Tibial nerve (tissue), 4 donors: ENCODE measurements at regions not wholly inside any gene's neighbourhood (a gene's known extent, or its start where the extent isn't known, plus 50 kb on each side); places are given as distances from the start of the nearest gene placed in this dataset.

ENCODE experiments used
- EP300 ChIP-seq, 2 donors: sonication (generic); formaldehyde crosslinking; IDR thresholded peaks; one replicate each; pipeline ENCODE4 v1.6.1; 2017; ENCODE audit warnings: antibody characterized with exemption in 2 of 2, mild to moderate bottlenecking in 1 of 2
- POLR2A ChIP-seq, 2 donors: fragments of 450-650 bp; IDR thresholded peaks; one replicate each; pipeline ENCODE4 v1.6.1; 2017; ENCODE audit warnings: antibody characterized with exemption in 2 of 2, mild to moderate bottlenecking in 2 of 2, moderate library complexity in 2 of 2
- TF ChIP-seq, protein P1 (sequence below), 5 experiments: fragments of 200-600 bp in 3 of 5; fragments of 450-650 bp in 2 of 5; sonication (generic) in 3 of 5; IDR thresholded peaks; one replicate each; pipeline ENCODE4 v1.5.1; 2016 to 2019; ENCODE audit warnings: antibody characterized with exemption in 5 of 5, mild to moderate bottlenecking in 3 of 5, moderate library complexity in 2 of 5

GRCh38 chr10:33991924-33992323 is 657.5 kb upstream of the NRP1 start:
- TF ChIP-seq, protein P1, sequence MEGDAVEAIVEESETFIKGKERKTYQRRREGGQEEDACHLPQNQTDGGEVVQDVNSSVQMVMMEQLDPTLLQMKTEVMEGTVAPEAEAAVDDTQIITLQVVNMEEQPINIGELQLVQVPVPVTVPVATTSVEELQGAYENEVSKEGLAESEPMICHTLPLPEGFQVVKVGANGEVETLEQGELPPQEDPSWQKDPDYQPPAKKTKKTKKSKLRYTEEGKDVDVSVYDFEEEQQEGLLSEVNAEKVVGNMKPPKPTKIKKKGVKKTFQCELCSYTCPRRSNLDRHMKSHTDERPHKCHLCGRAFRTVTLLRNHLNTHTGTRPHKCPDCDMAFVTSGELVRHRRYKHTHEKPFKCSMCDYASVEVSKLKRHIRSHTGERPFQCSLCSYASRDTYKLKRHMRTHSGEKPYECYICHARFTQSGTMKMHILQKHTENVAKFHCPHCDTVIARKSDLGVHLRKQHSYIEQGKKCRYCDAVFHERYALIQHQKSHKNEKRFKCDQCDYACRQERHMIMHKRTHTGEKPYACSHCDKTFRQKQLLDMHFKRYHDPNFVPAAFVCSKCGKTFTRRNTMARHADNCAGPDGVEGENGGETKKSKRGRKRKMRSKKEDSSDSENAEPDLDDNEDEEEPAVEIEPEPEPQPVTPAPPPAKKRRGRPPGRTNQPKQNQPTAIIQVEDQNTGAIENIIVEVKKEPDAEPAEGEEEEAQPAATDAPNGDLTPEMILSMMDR (IDR thresholded peaks at IDR 0.05) = no peak
- TF ChIP-seq POLR2A (IDR thresholded peaks at IDR 0.05) (no peak), EP300 (IDR thresholded peaks at IDR 0.05) (no peak)
